GM23248 (cell line): ENCODE measurements at regions not wholly inside any gene's neighbourhood (a gene's known extent, or its start where the extent isn't known, plus 50 kb on each side); places are given as distances from the start of the nearest gene placed in this dataset.

ENCODE experiments used
- EZH2 ChIP-seq: fragments of 200-600 bp; sonication (generic); IDR thresholded peaks from 2 replicates; pipeline ENCODE4 v1.6.1; 2018; ENCODE audit warnings: antibody characterized with exemption, mild to moderate bottlenecking; ENCODE audit not compliant: insufficient read depth, poor library complexity, severe bottlenecking
- EZH2phosphoT487 ChIP-seq: fragments of 200-600 bp; sonication (generic); IDR thresholded peaks from 2 replicates; pipeline ENCODE4 v1.6.1; 2018; ENCODE audit warnings: antibody characterized with exemption, moderate library complexity, mild to moderate bottlenecking, low read depth; ENCODE audit not compliant: insufficient read depth

DNA sequence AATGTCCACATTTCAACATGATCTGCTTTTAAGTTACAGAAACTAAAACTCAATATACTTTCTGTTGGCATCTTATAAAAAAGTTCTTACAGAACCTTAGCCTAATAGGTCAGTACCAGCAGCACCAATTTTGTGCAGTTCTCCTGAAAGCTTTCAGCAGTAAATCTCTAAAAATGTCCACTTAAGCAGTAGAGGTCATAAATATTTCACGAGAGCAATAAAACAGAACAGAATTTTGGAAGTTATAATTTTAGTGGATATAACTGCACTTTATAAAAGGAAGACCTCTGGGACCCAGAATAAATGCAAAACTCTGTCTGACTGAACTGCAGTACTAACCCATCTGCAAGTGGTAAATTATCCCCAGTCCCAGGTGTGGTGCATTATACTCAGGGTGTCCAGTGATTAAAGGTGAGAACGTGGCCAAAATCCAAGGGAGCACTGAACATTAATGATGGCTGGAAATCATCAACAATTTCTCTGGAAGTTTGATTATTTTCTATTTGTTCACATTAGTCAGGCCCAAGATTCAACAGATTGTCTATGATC lies 172.6 kb upstream of the RSPO3 start:
- no peak for TF ChIP-seq EZH2phosphoT487
- TF ChIP-seq EZH2: no peak
